ENCODE measurements at regions not wholly inside any gene's neighbourhood (a gene's known extent, or its start where the extent isn't known, plus 50 kb on each side); places are given as distances from the start of the nearest gene placed in this dataset.

- Histone ChIP-seq H2AFZ (ENCODE audit: low read length) (no peak overlapping the region), H3K9ac (ENCODE audit: low read length) (no peak overlapping the region), H3K9me2 (replicated peaks; ENCODE audit: low read length) (no peaks in the 10 kb centered on the region), H3K36me3 (ENCODE audit: low read depth, low read length) (no peaks in the 10 kb centered on the region), H3K9me3 (ENCODE audit: low read length) (no peaks in the 10 kb centered on the region), H3F3A (ENCODE audit: low read length, unreplicated experiment) (no peaks in the 10 kb centered on the region), H3K4me2 (ENCODE audit: low read length) (no peak overlapping the region), H4K20me1 (ENCODE audit: low read length) (no peaks in the 10 kb centered on the region), H3K27me3 (ENCODE audit: low read length) (peaks cover 23% of the 10 kb centered on the region), H3K4me1 (ENCODE audit: insufficient read depth, low read length) (no peaks in the 10 kb centered on the region), H3K4me3 (ENCODE audit: low read length) (no peak overlapping the region), H3K27ac (ENCODE audit: low read length) (no peak overlapping the region), H3K79me2 (ENCODE audit: low read length) (no peaks in the 10 kb centered on the region)
- POLR2A ChIA-PET (ENCODE audit: unreplicated experiment): no interaction called here
- DNase-seq: no peak
- CTCF ChIA-PET: no interaction called here
- TF ChIP-seq EZH2phosphoT487 (IDR thresholded peaks at IDR 0.05; ENCODE audit: borderline replicate concordance, low read length) (no peak), EZH2 (IDR thresholded peaks at IDR 0.05; ENCODE audit: low read length, unreplicated experiment) (no peak), CTCF (conservative IDR thresholded peaks at IDR 0.05; ENCODE audit: low read depth, low read length) (no peak)
- BruUV-seq (replicated peaks): no TSS peak
- ATAC-seq: no peak
- intact Hi-C loops (cut with micrococcal nuclease): no loop called here
Measured at GRCh38 chr15:31847961-31848360, 182.4 kb upstream of the CHRNA7 start.

GRCh38 chr15:31848621-31849020 lies 181.7 kb upstream of the CHRNA7 start:
- no peak overlapping the region for H3K4me2 ChIP-seq (ENCODE audit: low read length)

More at GRCh38 chr15:31848621-31849020, 181.7 kb upstream of the CHRNA7 start:
- H3K27ac ChIP-seq (ENCODE audit: low read length): no peak overlapping the region
- H3K4me3 ChIP-seq (ENCODE audit: low read length): no peak overlapping the region
- no peak for ATAC-seq
- no peaks in the 10 kb centered on the region for H3K4me1 ChIP-seq (ENCODE audit: insufficient read depth, low read length)
- POLR2A ChIA-PET (ENCODE audit: unreplicated experiment): no interaction called here
- no peaks in the 10 kb centered on the region for H3K36me3 ChIP-seq (ENCODE audit: low read depth, low read length)
- peaks cover 30% of the 10 kb centered on the region for H3K27me3 ChIP-seq (ENCODE audit: low read length)
- no peak overlapping the region for H2AFZ ChIP-seq (ENCODE audit: low read length)
- no peaks in the 10 kb centered on the region for H3K9me2 ChIP-seq (replicated peaks; ENCODE audit: low read length)
- CTCF ChIA-PET: no interaction called here
- no peaks in the 10 kb centered on the region for H3K9me3 ChIP-seq (ENCODE audit: low read length)
- H3F3A ChIP-seq (ENCODE audit: low read length, unreplicated experiment): no peaks in the 10 kb centered on the region
- no TSS peak for BruUV-seq (replicated peaks)
- H4K20me1 ChIP-seq (ENCODE audit: low read length): no peaks in the 10 kb centered on the region
- DNase-seq: no peak
- intact Hi-C loops (cut with micrococcal nuclease): no loop called here
- no peak for TF ChIP-seq CTCF (conservative IDR thresholded peaks at IDR 0.05; ENCODE audit: low read depth, low read length)
- no peaks in the 10 kb centered on the region for H3K79me2 ChIP-seq (ENCODE audit: low read length)
- H3K9ac ChIP-seq (ENCODE audit: low read length): no peak overlapping the region

Data from PC-3 (cell line).